Testis (tissue), 2 donors: ENCODE measurements at regions not wholly inside any gene's neighbourhood (a gene's known extent, or its start where the extent isn't known, plus 50 kb on each side); places are given as distances from the start of the nearest gene placed in this dataset.

ENCODE experiments used
- DNase-seq: peaks from one replicate; pipeline ENCODE4 v3.0.0-alpha.2; 2019
- H3K27ac ChIP-seq, 2 donors: fragments of 200-600 bp; sonication (generic); one replicate each; pipeline ENCODE4 v1.5.1; 2019
- H3K27me3 ChIP-seq: fragments of 200-600 bp; sonication (generic); one replicate; pipeline ENCODE4 v1.5.1; 2019
- H3K36me3 ChIP-seq: fragments of 200-600 bp; sonication (generic); one replicate; pipeline ENCODE4 v1.5.1; 2017; ENCODE audit warnings: low read depth; ENCODE audit errors: missing control alignments
- H3K4me1 ChIP-seq: fragments of 200-600 bp; sonication (generic); one replicate; pipeline ENCODE4 v1.5.1; 2019
- H3K4me3 ChIP-seq, 2 donors: fragments of 200-600 bp; sonication (generic); one replicate each; pipeline ENCODE4 v1.5.1; 2017 to 2019
- H3K9me3 ChIP-seq: fragments of 200-600 bp; sonication (generic); one replicate; pipeline ENCODE4 v1.5.1; 2017
- CTCF ChIP-seq, 3 experiments: fragments of 450-650 bp in 2 of 3; fragments of 200-600 bp in 1 of 3; sonication (generic) in 1 of 3; IDR thresholded peaks; one replicate each; pipeline ENCODE4 v1.5.1; 2016 to 2019; ENCODE audit warnings: antibody characterized with exemption in 3 of 3, mild to moderate bottlenecking in 2 of 3, moderate library complexity in 1 of 3
- POLR2A ChIP-seq: fragments of 450-650 bp; IDR thresholded peaks from one replicate; pipeline ENCODE4 v1.6.1; 2017; ENCODE audit warnings: antibody characterized with exemption, mild to moderate bottlenecking, moderate library complexity
- WGBS, 2 donors: methylation state at CpG; one replicate each; pipeline ENCODE4 v1.1.5; 2018; 5-methylcytosine and 5-hydroxymethylcytosine counted together
- intact Hi-C: fragments of 100-400 bp; cut with DNase I; formaldehyde crosslinking; loops from one replicate; pipeline ENCODE4 v1.15.1; 2023; ENCODE audit warnings: low total_unique reads

GRCh38 chr7:67947646-67948045, 951.0 kb downstream of the TYW1 start:
- no peak for DNase-seq
- WGBS, 2 donors, result 84 to 94% methylated on average over 5 of the region's 5 CpGs
- no peaks in the 10 kb centered on the region for H3K9me3 ChIP-seq
- no peaks in the 10 kb centered on the region for H3K4me1 ChIP-seq
- intact Hi-C loops, result no loop called here
- no peak for TF ChIP-seq CTCF (IDR thresholded peaks at IDR 0.05)
- no peak for TF ChIP-seq POLR2A
- H3K27ac ChIP-seq, result no peak overlapping the region
- H3K36me3 ChIP-seq, result no peaks in the 10 kb centered on the region
- no peak overlapping the region for H3K4me3 ChIP-seq
- no peaks in the 10 kb centered on the region for H3K27me3 ChIP-seq

DNA sequence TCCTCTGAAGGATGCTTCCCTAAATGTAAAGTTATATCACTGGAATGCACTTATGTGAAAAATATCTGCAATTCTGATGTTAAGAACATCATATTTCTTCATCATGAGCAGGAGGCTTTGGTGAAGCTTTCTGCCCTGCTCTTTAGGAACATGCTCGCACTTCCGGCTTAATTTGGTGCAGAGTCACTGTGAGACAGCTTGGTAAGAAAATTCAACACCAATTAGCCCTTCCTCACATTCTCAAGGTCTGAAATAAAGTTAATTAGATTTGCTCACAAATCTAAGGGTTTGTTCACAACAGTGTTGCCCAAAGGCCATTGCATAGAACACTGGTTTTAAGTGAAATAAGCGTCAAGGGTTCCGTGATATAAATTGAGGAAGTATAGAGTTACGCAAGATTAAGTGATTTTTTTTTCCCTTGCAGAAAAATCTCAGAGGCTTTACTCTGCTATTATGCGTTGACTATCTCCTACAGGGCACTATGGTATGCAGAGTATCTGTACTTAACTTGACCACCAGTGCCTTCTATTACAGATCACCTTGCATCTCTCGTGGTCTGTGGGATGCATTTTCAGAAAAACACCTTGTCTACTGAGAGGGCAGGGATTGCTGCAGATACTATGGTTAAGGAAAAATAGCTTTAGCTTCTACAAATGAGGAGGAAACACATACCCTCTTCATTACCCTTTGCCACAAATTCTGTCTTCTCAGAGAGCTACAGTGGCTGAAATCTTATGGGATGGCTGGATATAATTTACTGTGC, 953.9 kb downstream of the TYW1 start:
- Histone ChIP-seq H3K4me3 (no peak overlapping the region), H3K9me3 (no peaks in the 10 kb centered on the region), H3K27ac (no peak overlapping the region), H3K27me3 (no peaks in the 10 kb centered on the region), H3K4me1 (no peaks in the 10 kb centered on the region), H3K36me3 (no peaks in the 10 kb centered on the region)
- DNase-seq, result no peak
- intact Hi-C loops, result no loop called here
- no peak for TF ChIP-seq CTCF (IDR thresholded peaks at IDR 0.05)
- TF ChIP-seq POLR2A, result no peak
- WGBS, 2 donors, result 71 to 72% methylated on average over 7 of the region's 7 CpGs

DNA sequence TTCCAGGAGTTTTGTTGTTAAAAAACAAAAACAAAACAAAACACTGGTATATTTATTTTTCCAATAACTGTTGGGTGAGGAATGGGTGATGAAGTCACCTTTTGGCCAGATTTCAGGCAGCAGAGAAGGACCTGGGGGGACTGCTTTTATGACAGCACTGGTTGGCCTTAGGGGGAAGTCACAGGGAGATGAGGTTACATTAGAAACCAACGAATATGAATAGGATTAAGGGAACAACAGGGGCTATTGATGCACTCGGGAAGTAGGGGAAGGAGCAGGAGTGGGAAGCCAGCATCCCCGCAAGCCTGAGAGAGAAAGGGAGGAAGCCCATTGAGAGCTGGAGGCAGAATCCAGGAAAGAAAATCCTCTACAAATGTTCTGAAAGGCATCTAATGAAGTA, 958.4 kb downstream of the TYW1 start:
- 63 to 67% methylated on average over 3 of the region's 3 CpGs for WGBS, 2 donors
- no peak overlapping the region for H3K27ac ChIP-seq
- intact Hi-C loops, result no loop called here

DNA sequence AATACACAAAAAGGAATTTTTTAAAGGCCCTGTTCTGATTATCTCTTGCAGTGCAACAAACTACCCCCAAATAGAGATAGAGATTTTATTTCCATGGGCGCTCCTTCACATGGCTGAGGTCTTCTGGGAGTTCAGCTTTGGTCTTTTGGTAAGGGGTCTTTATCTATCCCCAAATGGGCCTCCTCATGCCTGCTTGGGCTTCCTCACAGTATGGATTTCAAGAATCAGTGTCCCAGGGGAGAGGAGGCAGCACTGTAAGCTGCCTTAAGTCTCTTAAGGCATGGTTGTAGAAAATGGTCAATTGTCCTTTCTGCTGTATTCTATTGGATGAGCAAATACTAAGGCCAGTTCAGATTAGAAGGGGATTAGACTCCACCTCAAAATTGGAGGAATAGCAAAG, 966.2 kb downstream of the TYW1 start:
- TF ChIP-seq POLR2A (no peak), CTCF (IDR thresholded peaks at IDR 0.05) (no peak)
- WGBS, 2 donors, result 64% methylated on average over 1 of the region's 1 CpG; no CpG with 5 or more reads in 1 of the 2 donors
- intact Hi-C loops, result no loop called here
- no peak for DNase-seq
- Histone ChIP-seq H3K27me3 (no peaks in the 10 kb centered on the region), H3K36me3 (no peaks in the 10 kb centered on the region), H3K9me3 (no peaks in the 10 kb centered on the region), H3K27ac (no peak overlapping the region), H3K4me3 (no peak overlapping the region), H3K4me1 (no peaks in the 10 kb centered on the region)

More for the DNA sequence above, 958.4 kb downstream of the TYW1 start:
- H3K27me3 ChIP-seq, result no peaks in the 10 kb centered on the region
- H3K9me3 ChIP-seq, result no peaks in the 10 kb centered on the region
- no peak for TF ChIP-seq POLR2A
- no peak for TF ChIP-seq CTCF (IDR thresholded peaks at IDR 0.05)
- H3K4me1 ChIP-seq, result no peaks in the 10 kb centered on the region
- no peaks in the 10 kb centered on the region for H3K36me3 ChIP-seq
- H3K4me3 ChIP-seq, result no peak overlapping the region
- no peak for DNase-seq

GRCh38 chr7:67976490-67976889, 979.9 kb downstream of the TYW1 start:
- H3K36me3 ChIP-seq, result no peaks in the 10 kb centered on the region
- no peak for TF ChIP-seq CTCF (IDR thresholded peaks at IDR 0.05)
- no peak for TF ChIP-seq POLR2A
- H3K27ac ChIP-seq, result no peak overlapping the region
- 97 to 98% methylated on average over 3 of the region's 3 CpGs for WGBS, 2 donors
- no peaks in the 10 kb centered on the region for H3K4me1 ChIP-seq
- DNase-seq, result no peak
- intact Hi-C loops, result no loop called here
- no peaks in the 10 kb centered on the region for H3K27me3 ChIP-seq
- H3K4me3 ChIP-seq, result no peak overlapping the region
- no peaks in the 10 kb centered on the region for H3K9me3 ChIP-seq
